ENCODE measurements at regions not wholly inside any gene's neighbourhood (a gene's known extent, or its start where the extent isn't known, plus 50 kb on each side); places are given as distances from the start of the nearest gene placed in this dataset.

GRCh38 chr4:43835869-43836268 is 612.7 kb downstream of the KCTD8 start:
- no peaks in the 10 kb centered on the region for H3K27me3 ChIP-seq
- intact Hi-C loops (cut with DNase I; ENCODE audit: low total_unique reads), result no loop called here
- H3K9me3 ChIP-seq, result no peaks in the 10 kb centered on the region
- DNase-seq, result no peak
- H3K27ac ChIP-seq, result no peak overlapping the region
- H3K4me3 ChIP-seq, result no peak overlapping the region
- H3K36me3 ChIP-seq (ENCODE audit: low read depth, missing control alignments), result no peaks in the 10 kb centered on the region
- TF ChIP-seq CTCF (IDR thresholded peaks at IDR 0.05) (no peak), POLR2A (IDR thresholded peaks at IDR 0.05) (no peak)
- no peaks in the 10 kb centered on the region for H3K4me1 ChIP-seq

GRCh38 chr4:43837171-43837570 is 611.4 kb downstream of the KCTD8 start:
- no peaks in the 10 kb centered on the region for H3K36me3 ChIP-seq (ENCODE audit: low read depth, missing control alignments)
- no peaks in the 10 kb centered on the region for H3K4me1 ChIP-seq
- DNase-seq, result no peak
- no peak overlapping the region for H3K27ac ChIP-seq
- intact Hi-C loops (cut with DNase I; ENCODE audit: low total_unique reads), result no loop called here
- no peak overlapping the region for H3K4me3 ChIP-seq
- H3K9me3 ChIP-seq, result no peaks in the 10 kb centered on the region
- H3K27me3 ChIP-seq, result no peaks in the 10 kb centered on the region
- TF ChIP-seq CTCF (IDR thresholded peaks at IDR 0.05) (no peak), POLR2A (IDR thresholded peaks at IDR 0.05) (no peak)

- H3K36me3 ChIP-seq (ENCODE audit: low read depth, missing control alignments), result no peaks in the 10 kb centered on the region
- intact Hi-C loops (cut with DNase I; ENCODE audit: low total_unique reads), result no loop called here
- TF ChIP-seq CTCF (IDR thresholded peaks at IDR 0.05) (no peak), POLR2A (IDR thresholded peaks at IDR 0.05) (no peak)
Observed at GRCh38 chr4:43837604-43838003, 611.0 kb downstream of the KCTD8 start.

GRCh38 chr4:43842594-43842993 is 606.0 kb downstream of the KCTD8 start:
- 67 to 73% methylated on average over 1 of the region's 1 CpG for WGBS, 2 donors
- Histone ChIP-seq H3K27ac (no peak overlapping the region), H3K36me3 (ENCODE audit: low read depth, missing control alignments) (no peaks in the 10 kb centered on the region), H3K27me3 (no peaks in the 10 kb centered on the region), H3K4me3 (no peak overlapping the region), H3K9me3 (no peaks in the 10 kb centered on the region), H3K4me1 (no peaks in the 10 kb centered on the region)
- TF ChIP-seq CTCF (IDR thresholded peaks at IDR 0.05), result no peak
- no peak for TF ChIP-seq POLR2A (IDR thresholded peaks at IDR 0.05)
- DNase-seq, result no peak
- intact Hi-C loops (cut with DNase I; ENCODE audit: low total_unique reads), result no loop called here

More at GRCh38 chr4:43837604-43838003, 611.0 kb downstream of the KCTD8 start:
- Histone ChIP-seq H3K9me3 (no peaks in the 10 kb centered on the region), H3K27ac (no peak overlapping the region), H3K4me3 (no peak overlapping the region), H3K27me3 (no peaks in the 10 kb centered on the region), H3K4me1 (no peaks in the 10 kb centered on the region)
- DNase-seq, result no peak

DNA sequence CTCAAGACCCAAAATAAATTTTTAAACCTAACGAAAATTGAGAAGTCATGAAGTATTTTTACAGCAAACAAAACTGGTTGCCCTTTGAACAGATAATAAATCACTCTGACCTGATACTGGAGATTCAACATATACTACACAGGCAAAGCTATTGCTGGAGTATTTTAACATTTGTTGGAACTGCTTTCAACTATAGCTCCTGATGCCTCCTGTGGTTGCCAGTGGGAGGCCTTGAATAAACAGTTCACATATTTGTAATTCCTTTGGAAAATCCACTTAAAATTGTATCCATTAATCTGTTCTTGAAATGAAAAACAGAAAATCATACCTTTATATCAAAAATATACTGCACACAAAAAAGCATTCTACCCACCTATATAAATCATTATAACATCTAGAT is 605.1 kb downstream of the KCTD8 start:
- Histone ChIP-seq H3K4me3 (no peak overlapping the region), H3K36me3 (ENCODE audit: low read depth, missing control alignments) (no peaks in the 10 kb centered on the region), H3K9me3 (no peaks in the 10 kb centered on the region), H3K27me3 (no peaks in the 10 kb centered on the region), H3K4me1 (no peaks in the 10 kb centered on the region), H3K27ac (no peak overlapping the region)
- TF ChIP-seq CTCF (IDR thresholded peaks at IDR 0.05) (no peak), POLR2A (IDR thresholded peaks at IDR 0.05) (no peak)
- WGBS, 2 donors, result 61 to 70% methylated on average over 1 of the region's 1 CpG
- no peak for DNase-seq
- intact Hi-C loops (cut with DNase I; ENCODE audit: low total_unique reads), result no loop called here
